IMR-90 (cell line): ENCODE measurements at regions not wholly inside any gene's neighbourhood (a gene's known extent, or its start where the extent isn't known, plus 50 kb on each side); places are given as distances from the start of the nearest gene placed in this dataset.

ENCODE experiments used
- ATAC-seq: fragments of 200-7000 bp; cut with Tn5 transposase; 2 replicates; pipeline ENCODE4 v1.9.1; 2020; ENCODE audit warnings: low read depth, mild to moderate bottlenecking, moderate library complexity
- BruUV-seq: library from RNA; stranded (reverse); fragments of 400-500 nt; replicated peaks from 2 replicates; lab custom pipeline; 2021; lab: Mats Ljungman, UMichigan
- CTCF ChIA-PET: fragments of 300-600 bp; formaldehyde crosslinking; extraction: SDS; loops from one replicate; lab custom pipeline; 2021; ENCODE audit warnings: antibody characterized with exemption; lab: Yijun Ruan, JAX
- POLR2A ChIA-PET: fragments of 300-600 bp; sonication (Branson Sonifier 250); formaldehyde crosslinking; loops from one replicate; lab custom pipeline; 2022; ENCODE audit warnings: antibody characterized with exemption; ENCODE audit not compliant: unreplicated experiment; lab: Charles Lee
- DNase-seq: peaks from one replicate; pipeline ENCODE4 v3.0.0; 2013
- H2AFZ ChIP-seq: replicated peaks from 2 replicates; pipeline ENCODE3; 2013; ENCODE audit warnings: low read length, mild to moderate bottlenecking; ENCODE audit not compliant: poor library complexity
- H2AK5ac ChIP-seq: 2 replicates; pipeline ENCODE4 v1.6.1; 2013; ENCODE audit warnings: low read depth, low read length, inconsistent platforms
- H2AK9ac ChIP-seq: replicated peaks from 2 replicates; pipeline ENCODE3; 2013; ENCODE audit warnings: mild to moderate bottlenecking, low read depth, low read length, moderate library complexity; ENCODE audit not compliant: poor library complexity
- H2BK120ac ChIP-seq: 2 replicates; pipeline ENCODE4 v1.6.1; 2013; ENCODE audit warnings: low read depth, low read length, inconsistent platforms
- H2BK15ac ChIP-seq: 3 replicates; pipeline ENCODE4 v1.6.1; 2013; ENCODE audit warnings: low read depth, low read length, inconsistent platforms
- H2BK20ac ChIP-seq: 2 replicates; pipeline ENCODE4 v1.6.1; 2013; ENCODE audit warnings: low read depth, mild to moderate bottlenecking, inconsistent platforms, low read length, moderate library complexity
- H2BK5ac ChIP-seq: 2 replicates; pipeline ENCODE4 v1.6.1; 2013; ENCODE audit warnings: mild to moderate bottlenecking, low read depth, low read length, inconsistent platforms; ENCODE audit not compliant: poor library complexity, severe bottlenecking
- H3K14ac ChIP-seq: replicated peaks from 2 replicates; pipeline ENCODE4 v1.6.1; 2013; ENCODE audit warnings: low read depth, low read length, inconsistent platforms
- H3K18ac ChIP-seq: 2 replicates; pipeline ENCODE4 v1.6.1; 2013; ENCODE audit warnings: low read depth, low read length, control low read depth
- H3K23ac ChIP-seq: 2 replicates; pipeline ENCODE4 v1.6.1; 2013; ENCODE audit warnings: low read depth, low read length, inconsistent platforms
- H3K27ac ChIP-seq: 2 replicates; pipeline ENCODE4 v1.5.1; 2013; ENCODE audit warnings: mild to moderate bottlenecking, control low read depth, low read length; ENCODE audit not compliant: insufficient read depth
- H3K27me3 ChIP-seq: 2 replicates; pipeline ENCODE4 v1.6.1; 2013; ENCODE audit warnings: low read length; ENCODE audit not compliant: control insufficient read depth, insufficient read depth
- H3K36me3 ChIP-seq: 2 replicates; pipeline ENCODE4 v1.6.1; 2013; ENCODE audit warnings: low read length, mixed read lengths; ENCODE audit not compliant: control insufficient read depth, insufficient read depth
- H3K4ac ChIP-seq: 2 replicates; pipeline ENCODE4 v1.6.1; 2013; ENCODE audit warnings: low read depth, low read length, inconsistent platforms
- H3K4me1 ChIP-seq: 2 replicates; pipeline ENCODE4 v1.6.1; 2013; ENCODE audit warnings: low read length, mixed read lengths; ENCODE audit not compliant: control insufficient read depth, insufficient read depth
- H3K4me2 ChIP-seq: 2 replicates; pipeline ENCODE4 v1.6.1; 2013; ENCODE audit warnings: low read depth, mild to moderate bottlenecking, control low read depth, low read length, moderate library complexity
- H3K4me3 ChIP-seq: 2 replicates; pipeline ENCODE4 v1.5.1; 2013; ENCODE audit warnings: low read depth, mild to moderate bottlenecking, control low read depth, low read length, moderate library complexity; ENCODE audit not compliant: insufficient read depth
- H3K56ac ChIP-seq: 2 replicates; pipeline ENCODE4 v1.6.1; 2013; ENCODE audit warnings: low read length, inconsistent platforms; ENCODE audit not compliant: insufficient read depth; ENCODE audit errors: extremely low read depth
- H3K79me1 ChIP-seq, 2 experiments: 2 replicates each; pipeline ENCODE4 v1.6.1; 2013; ENCODE audit warnings: low read length in 2 of 2, inconsistent platforms in 1 of 2, low read depth in 1 of 2
- H3K9ac ChIP-seq: 2 replicates; pipeline ENCODE4 v1.6.1; 2013; ENCODE audit warnings: low read depth, low read length, control low read depth
- H3K9me1 ChIP-seq: 2 replicates; pipeline ENCODE4 v1.6.1; 2013; ENCODE audit warnings: low read length, inconsistent platforms; ENCODE audit not compliant: insufficient read depth
- H3K9me3 ChIP-seq: 2 replicates; pipeline ENCODE4 v1.6.1; 2013; ENCODE audit warnings: low read length; ENCODE audit not compliant: control insufficient read depth, insufficient read depth
- H4K20me1 ChIP-seq: 2 replicates; pipeline ENCODE4 v1.6.1; 2013; ENCODE audit warnings: low read length, inconsistent platforms; ENCODE audit not compliant: insufficient read depth
- H4K5ac ChIP-seq: 2 replicates; pipeline ENCODE4 v1.6.1; 2013; ENCODE audit warnings: mild to moderate bottlenecking, low read depth, low read length, control low read depth
- H4K8ac ChIP-seq, 2 experiments: 2 replicates each; pipeline ENCODE4 v1.6.1; 2013; ENCODE audit warnings: low read depth in 2 of 2, low read length in 2 of 2, control low read depth in 1 of 2, inconsistent platforms in 1 of 2
- H4K91ac ChIP-seq: 2 replicates; pipeline ENCODE4 v1.6.1; 2013; ENCODE audit warnings: low read depth, low read length, inconsistent platforms; ENCODE audit not compliant: insufficient read depth
- BHLHE40 ChIP-seq: fragments of 150-350 bp; IDR thresholded peaks from 2 replicates; pipeline ENCODE4 v1.6.1; 2016; ENCODE audit warnings: mild to moderate bottlenecking, low read depth, low read length
- CEBPB ChIP-seq: IDR thresholded peaks from 2 replicates; pipeline ENCODE4 v1.6.1; 2012; ENCODE audit warnings: low read depth, low read length, improper control_type of control experiment
- CHD1 ChIP-seq: IDR thresholded peaks from 2 replicates; pipeline ENCODE4 v1.6.1; 2012; ENCODE audit warnings: low read depth, low read length, improper control_type of control experiment
- FOS ChIP-seq: fragments of 150-350 bp; IDR thresholded peaks from 2 replicates; pipeline ENCODE4 v1.6.1; 2016; ENCODE audit warnings: low read depth, low read length
- MAZ ChIP-seq: IDR thresholded peaks from 2 replicates; pipeline ENCODE4 v1.6.1; 2012; ENCODE audit warnings: low read depth, mild to moderate bottlenecking, low read length, improper control_type of control experiment, moderate library complexity, borderline replicate concordance
- NFE2L2 ChIP-seq: fragments of 150-350 bp; IDR thresholded peaks from 2 replicates; pipeline ENCODE4 v1.6.1; 2016; ENCODE audit warnings: low read depth, mild to moderate bottlenecking, low read length
- POLR2A ChIP-seq: IDR thresholded peaks from 2 replicates; pipeline ENCODE4 v1.6.1; 2012; ENCODE audit warnings: mild to moderate bottlenecking, low read depth, low read length
- RAD21 ChIP-seq: IDR thresholded peaks from 2 replicates; pipeline ENCODE4 v1.6.1; 2012; ENCODE audit warnings: low read length, improper control_type of control experiment
- RCOR1 ChIP-seq: IDR thresholded peaks from 2 replicates; pipeline ENCODE4 v1.6.1; 2012; ENCODE audit warnings: mild to moderate bottlenecking, low read length, improper control_type of control experiment; ENCODE audit not compliant: insufficient replicate concordance
- RFX5 ChIP-seq: IDR thresholded peaks from 2 replicates; pipeline ENCODE4 v1.8.0; 2012; ENCODE audit warnings: low read depth, mild to moderate bottlenecking, low read length, moderate library complexity
- SMC3 ChIP-seq: fragments of 150-350 bp; IDR thresholded peaks from 2 replicates; pipeline ENCODE4 v1.6.1; 2016; ENCODE audit warnings: low read depth, mild to moderate bottlenecking, antibody characterized with exemption, low read length, moderate library complexity
- WGBS, 2 experiments: methylation state at CpG; one replicate each; pipeline versions ENCODE4 v1.1.5 to v1.1.7; 2013; ENCODE audit warnings: missing lambda C conversion rate in 2 of 2; ENCODE audit not compliant: insufficient read length in 1 of 2; ENCODE audit errors: extremely low coverage in 2 of 2; 5-methylcytosine and 5-hydroxymethylcytosine counted together
- dilution Hi-C: fragments of 300-500 bp; cut with HindIII; formaldehyde crosslinking; loops from one replicate; pipeline ENCODE4 v1.14.3; 2018; ENCODE audit warnings: low sequenced_read_pairs; ENCODE audit not compliant: unreplicated experiment
- in situ Hi-C: fragments of 300-500 bp; cut with MboI; formaldehyde crosslinking; loops from 3 replicates; pipeline ENCODE4 v1.14.3; 2019; ENCODE audit warnings: low sequenced_read_pairs, inconsistent platforms, mixed read lengths
- intact Hi-C: fragments of 100-400 bp; cut with micrococcal nuclease; formaldehyde crosslinking; loops from 2 replicates; pipeline ENCODE4 v1.10.0; 2022
- TF ChIP-seq, protein P1 (sequence below): fragments of 150-350 bp; IDR thresholded peaks from 2 replicates; pipeline ENCODE4 v1.6.1; 2017; ENCODE audit warnings: mild to moderate bottlenecking, antibody characterized with exemption, low read length, low read depth
- TF ChIP-seq, protein P2 (sequence below): conservative IDR thresholded peaks from 2 replicates; pipeline ENCODE4 v1.5.1; 2012; ENCODE audit warnings: mild to moderate bottlenecking, low read depth, low read length, improper control_type of control experiment

DNA sequence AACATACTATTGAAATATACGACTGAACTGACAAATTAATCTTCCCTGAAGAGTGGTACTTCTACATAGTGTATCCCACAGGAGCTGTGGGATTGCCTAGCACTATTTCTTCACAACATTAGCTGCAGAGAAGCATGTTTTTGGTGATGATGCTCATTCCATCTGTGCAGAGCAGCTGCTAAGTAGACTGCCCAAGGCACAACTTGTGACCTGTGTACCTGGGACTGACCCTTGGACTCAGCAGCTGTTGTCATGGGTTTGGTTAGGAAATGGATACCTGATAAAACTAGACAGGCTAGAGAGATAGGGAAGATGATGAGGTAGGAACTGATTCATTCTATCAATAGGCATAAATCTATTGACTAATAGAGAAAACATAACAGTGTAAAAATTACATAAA is 1204.0 kb downstream of the DSC3 start:
- no peak overlapping the region for H3K4me3 ChIP-seq
- DNase-seq (no peak), ATAC-seq (no peak)
- intact Hi-C loops (no loop called here), dilution Hi-C loops (no loop called here), in situ Hi-C loops (no loop called here)
- no peak overlapping the region for H3K56ac ChIP-seq
- H4K5ac ChIP-seq = no peak overlapping the region
- no peaks in the 10 kb centered on the region for H3K4me1 ChIP-seq
- no peak overlapping the region for H2AK9ac ChIP-seq
- H3K9me3 ChIP-seq = no peaks in the 10 kb centered on the region
- H3K79me1 ChIP-seq = no peaks in the 10 kb centered on the region
- no peak overlapping the region for H2AFZ ChIP-seq
- no peak overlapping the region for H2BK20ac ChIP-seq
- BruUV-seq = no TSS peak
- H2AK5ac ChIP-seq = no peak overlapping the region
- no peak overlapping the region for H2BK120ac ChIP-seq
- H3K9ac ChIP-seq = no peak overlapping the region
- no peak overlapping the region for H3K23ac ChIP-seq
- no peak overlapping the region for H2BK5ac ChIP-seq
- no peaks in the 10 kb centered on the region for H3K36me3 ChIP-seq
- CTCF ChIA-PET = no interaction called here
- no peak overlapping the region for H3K4ac ChIP-seq
- H4K91ac ChIP-seq = no peak overlapping the region
- POLR2A ChIA-PET = no interaction called here
- H3K9me1 ChIP-seq = no peaks in the 10 kb centered on the region
- no peak overlapping the region for H3K14ac ChIP-seq
- no CpG with 5 or more reads among the region's 1 CpG for WGBS, 2 experiments
- TF ChIP-seq RFX5 = no peak
- TF ChIP-seq SMC3 = no peak
- TF ChIP-seq, protein P1, sequence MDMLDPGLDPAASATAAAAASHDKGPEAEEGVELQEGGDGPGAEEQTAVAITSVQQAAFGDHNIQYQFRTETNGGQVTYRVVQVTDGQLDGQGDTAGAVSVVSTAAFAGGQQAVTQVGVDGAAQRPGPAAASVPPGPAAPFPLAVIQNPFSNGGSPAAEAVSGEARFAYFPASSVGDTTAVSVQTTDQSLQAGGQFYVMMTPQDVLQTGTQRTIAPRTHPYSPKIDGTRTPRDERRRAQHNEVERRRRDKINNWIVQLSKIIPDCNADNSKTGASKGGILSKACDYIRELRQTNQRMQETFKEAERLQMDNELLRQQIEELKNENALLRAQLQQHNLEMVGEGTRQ = no peak
- no peak for TF ChIP-seq NFE2L2
- TF ChIP-seq POLR2A = no peak
- no peak for TF ChIP-seq RCOR1
- TF ChIP-seq RAD21 = no peak
- no peak for TF ChIP-seq CEBPB
- TF ChIP-seq MAZ = no peak
- TF ChIP-seq, protein P2, sequence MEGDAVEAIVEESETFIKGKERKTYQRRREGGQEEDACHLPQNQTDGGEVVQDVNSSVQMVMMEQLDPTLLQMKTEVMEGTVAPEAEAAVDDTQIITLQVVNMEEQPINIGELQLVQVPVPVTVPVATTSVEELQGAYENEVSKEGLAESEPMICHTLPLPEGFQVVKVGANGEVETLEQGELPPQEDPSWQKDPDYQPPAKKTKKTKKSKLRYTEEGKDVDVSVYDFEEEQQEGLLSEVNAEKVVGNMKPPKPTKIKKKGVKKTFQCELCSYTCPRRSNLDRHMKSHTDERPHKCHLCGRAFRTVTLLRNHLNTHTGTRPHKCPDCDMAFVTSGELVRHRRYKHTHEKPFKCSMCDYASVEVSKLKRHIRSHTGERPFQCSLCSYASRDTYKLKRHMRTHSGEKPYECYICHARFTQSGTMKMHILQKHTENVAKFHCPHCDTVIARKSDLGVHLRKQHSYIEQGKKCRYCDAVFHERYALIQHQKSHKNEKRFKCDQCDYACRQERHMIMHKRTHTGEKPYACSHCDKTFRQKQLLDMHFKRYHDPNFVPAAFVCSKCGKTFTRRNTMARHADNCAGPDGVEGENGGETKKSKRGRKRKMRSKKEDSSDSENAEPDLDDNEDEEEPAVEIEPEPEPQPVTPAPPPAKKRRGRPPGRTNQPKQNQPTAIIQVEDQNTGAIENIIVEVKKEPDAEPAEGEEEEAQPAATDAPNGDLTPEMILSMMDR = no peak
- no peak for TF ChIP-seq FOS
- no peak for TF ChIP-seq BHLHE40
- no peak for TF ChIP-seq CHD1
- no peaks in the 10 kb centered on the region for H3K27me3 ChIP-seq
- no peak overlapping the region for H2BK15ac ChIP-seq
- H4K20me1 ChIP-seq = no peaks in the 10 kb centered on the region
- H3K18ac ChIP-seq = no peak overlapping the region
- no peak overlapping the region for H3K4me2 ChIP-seq
- no peak overlapping the region for H4K8ac ChIP-seq
- no peak overlapping the region for H3K27ac ChIP-seq
